ENCODE measurements at regions not wholly inside any gene's neighbourhood (a gene's known extent, or its start where the extent isn't known, plus 50 kb on each side); places are given as distances from the start of the nearest gene placed in this dataset.

GRCh38 chr6:90365002-90365401 is 68.4 kb upstream of the BACH2 start:
- Mint-ChIP-seq H3K27ac (no peak overlapping the region), H3K4me3 (no peak overlapping the region), H3K9me3 (no peaks in the 10 kb centered on the region), H3K27me3 (ENCODE audit: insufficient read depth, low read depth, poor library complexity) (peaks cover 10% of the 10 kb centered on the region), H3K4me1 (peaks cover 35% of the 10 kb centered on the region), H3K36me3 (ENCODE audit: low read depth) (0 out of 3 replicates have a peak, but pooled peaks cover 3% of the 10 kb centered on the region)
- Histone ChIP-seq H3K4me1 (ENCODE audit: insufficient read depth) (peaks cover 27% of the 10 kb centered on the region), H3K27me3 (ENCODE audit: insufficient read depth) (no peaks in the 10 kb centered on the region), H3K27ac (ENCODE audit: low read depth) (no peak overlapping the region; the same call in 1 of the 2 replicates), H3K79me2 (replicated peaks; ENCODE audit: insufficient read depth) (no peaks in the 10 kb centered on the region), H4K20me1 (replicated peaks; ENCODE audit: insufficient read depth) (no peaks in the 10 kb centered on the region), H3K36me3 (ENCODE audit: insufficient read depth) (no peaks in the 10 kb centered on the region), H3F3A (replicated peaks; ENCODE audit: low read depth) (no peaks in the 10 kb centered on the region), H2AFZ (no peak overlapping the region), H3K4me2 (peak overlapping the region; percentile 20; the same call in 1 of the 2 replicates), H3K9me2 (ENCODE audit: insufficient read depth) (no peaks in the 10 kb centered on the region; the same call in 1 of the 2 replicates), H3K4me3 (no peak overlapping the region)
- TF ChIP-seq EZH2phosphoT487 (IDR thresholded peaks at IDR 0.05; ENCODE audit: unreplicated experiment): no peak
- no peak for TF ChIP-seq STAT1 (IDR thresholded peaks at IDR 0.05; ENCODE audit: unreplicated experiment)
- TF ChIP-seq ETS1 (IDR thresholded peaks at IDR 0.05): no peak
- no peak for TF ChIP-seq JUNB (IDR thresholded peaks at IDR 0.05; ENCODE audit: unreplicated experiment)
- TF ChIP-seq ZNF331 (CRISPR knock-in tag; IDR thresholded peaks at IDR 0.05; ENCODE audit: low read depth): no peak
- no peak for TF ChIP-seq ZNF462 (CRISPR knock-in tag; IDR thresholded peaks at IDR 0.05)
- TF ChIP-seq CREB1 (CRISPR knock-in tag; IDR thresholded peaks at IDR 0.05; ENCODE audit: low read depth): no peak
- DNase-seq (ENCODE audit: low spot score) (peak; percentile 44), ATAC-seq (no peak)
